CD1c-positive myeloid dendritic cell (primary cell): ENCODE measurements at regions not wholly inside any gene's neighbourhood (a gene's known extent, or its start where the extent isn't known, plus 50 kb on each side); places are given as distances from the start of the nearest gene placed in this dataset.

Experiments used
- DNase-seq: peaks from one replicate; pipeline ENCODE4 v3.0.0-alpha.2; 2016; ENCODE audit errors: extremely low spot score

DNA sequence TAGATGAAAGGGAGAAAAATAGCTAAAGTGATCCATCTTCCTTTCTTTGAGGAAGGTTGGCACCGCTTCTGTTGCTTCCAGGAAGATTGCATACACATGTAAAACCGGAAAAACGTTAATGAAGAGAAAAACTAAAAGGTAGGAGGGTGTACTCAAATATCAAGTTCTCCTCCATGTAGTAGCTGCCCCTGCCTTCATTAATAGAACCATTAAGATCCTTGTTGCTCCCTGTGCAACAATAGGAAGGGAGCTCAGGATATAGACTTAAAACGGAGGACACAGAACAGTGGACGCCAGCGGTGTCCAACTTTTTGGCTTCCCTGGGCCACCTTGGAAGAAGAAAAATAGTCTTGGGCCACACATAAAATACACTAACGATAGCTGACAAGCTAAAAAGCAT lies 118.9 kb downstream of the TMEM174 start:
- no peak for DNase-seq

DNA sequence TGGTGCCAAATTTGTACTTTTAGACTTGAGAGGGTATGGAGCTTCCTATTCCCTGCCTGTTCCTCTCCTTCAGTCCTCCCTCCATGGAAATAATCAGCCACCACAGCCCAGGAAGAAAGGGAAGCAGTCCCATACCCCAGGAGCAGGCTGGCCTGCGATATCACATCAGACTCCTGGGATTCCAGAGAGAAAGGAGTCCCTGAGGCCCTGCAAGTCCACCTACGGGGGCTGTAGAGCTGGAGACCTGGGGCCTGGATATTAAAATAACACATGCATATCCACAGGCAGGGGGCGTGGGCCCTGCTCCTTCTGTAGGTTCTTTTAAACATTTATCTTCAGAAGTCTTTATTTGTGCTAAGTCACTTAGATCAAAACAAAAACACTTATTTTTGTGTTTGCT lies 117.2 kb downstream of the TMEM174 start:
- no peak for DNase-seq

DNA sequence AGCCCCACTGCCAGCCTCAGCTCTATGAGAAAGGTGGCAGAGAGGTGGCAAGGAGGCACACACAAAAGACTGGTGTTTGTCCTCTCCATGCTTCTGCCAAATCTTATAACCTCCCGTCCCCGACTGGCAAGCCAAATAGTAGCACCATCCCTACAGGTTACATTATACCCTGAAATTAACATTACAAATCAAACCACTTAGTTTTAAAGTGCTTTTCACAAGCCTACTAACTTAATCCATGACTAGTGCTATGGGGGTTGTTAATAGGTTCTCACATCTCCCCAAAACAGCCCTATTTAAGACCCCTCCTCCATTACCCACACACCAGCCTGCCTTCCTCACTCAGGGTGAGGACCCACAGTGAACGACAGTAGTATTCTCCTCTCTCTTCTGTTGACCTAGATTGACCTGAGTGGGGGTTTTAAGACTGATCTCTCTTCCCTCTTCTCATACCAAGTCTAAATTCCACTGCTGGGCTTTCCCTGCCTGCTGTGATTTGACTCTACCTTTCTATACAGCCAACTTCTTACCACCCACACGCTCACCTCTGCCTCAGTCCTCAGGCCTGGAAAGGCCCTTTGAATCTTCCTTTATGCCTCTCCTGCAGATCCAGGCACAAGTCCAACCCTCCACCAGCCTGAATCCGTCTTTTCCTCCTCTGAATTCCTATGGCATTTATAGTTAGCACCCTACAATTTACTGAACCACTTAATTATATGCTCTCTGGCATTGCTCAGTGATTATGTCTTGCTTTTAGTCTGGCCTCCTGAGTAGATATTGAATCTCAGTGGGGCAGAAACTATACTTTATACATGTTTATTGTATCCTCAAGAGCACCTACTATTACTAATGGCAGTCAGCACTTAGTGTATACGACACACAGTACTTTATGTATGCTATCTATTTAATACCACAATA lies 116.1 kb downstream of the TMEM174 start:
- no peak for DNase-seq

DNA sequence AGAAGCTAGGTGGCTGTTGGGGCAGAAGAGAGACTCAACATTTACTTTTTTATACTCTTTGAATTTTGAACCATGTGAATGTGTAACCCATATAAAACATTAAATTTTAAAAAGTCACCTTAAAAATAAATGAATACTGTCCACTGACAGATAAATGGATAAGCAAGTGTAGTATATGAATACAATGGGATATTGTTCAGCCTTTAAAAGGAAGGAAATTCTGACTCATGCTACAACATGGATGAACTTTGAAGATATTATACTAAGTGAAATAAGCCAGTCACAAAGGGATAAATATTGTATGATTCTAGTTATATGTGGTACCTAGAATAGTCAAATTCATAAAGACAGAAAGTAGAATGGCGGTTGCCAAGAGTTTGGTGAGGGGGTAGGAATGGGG lies 113.9 kb downstream of the TMEM174 start:
- no peak for DNase-seq

DNA sequence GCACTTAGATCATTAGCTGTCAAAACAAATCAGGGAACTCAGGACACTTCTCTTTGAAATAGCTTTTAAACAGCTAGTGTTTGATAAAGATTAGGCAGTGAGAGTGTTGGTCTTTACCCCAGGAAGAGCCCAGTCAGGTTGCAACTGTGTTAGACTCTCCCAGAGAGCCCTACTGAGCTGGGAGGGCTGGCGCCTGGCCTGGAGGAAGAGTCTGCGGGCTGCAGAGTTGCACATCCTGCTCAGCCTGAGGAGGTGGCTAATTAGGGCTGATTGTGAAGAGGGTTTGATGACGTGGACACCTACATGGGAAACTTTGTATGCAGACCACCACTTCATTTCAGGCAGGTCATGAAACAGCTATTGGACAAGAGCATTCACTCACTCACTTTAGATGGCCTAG lies 112.0 kb downstream of the TMEM174 start:
- DNase-seq = no peak

DNA sequence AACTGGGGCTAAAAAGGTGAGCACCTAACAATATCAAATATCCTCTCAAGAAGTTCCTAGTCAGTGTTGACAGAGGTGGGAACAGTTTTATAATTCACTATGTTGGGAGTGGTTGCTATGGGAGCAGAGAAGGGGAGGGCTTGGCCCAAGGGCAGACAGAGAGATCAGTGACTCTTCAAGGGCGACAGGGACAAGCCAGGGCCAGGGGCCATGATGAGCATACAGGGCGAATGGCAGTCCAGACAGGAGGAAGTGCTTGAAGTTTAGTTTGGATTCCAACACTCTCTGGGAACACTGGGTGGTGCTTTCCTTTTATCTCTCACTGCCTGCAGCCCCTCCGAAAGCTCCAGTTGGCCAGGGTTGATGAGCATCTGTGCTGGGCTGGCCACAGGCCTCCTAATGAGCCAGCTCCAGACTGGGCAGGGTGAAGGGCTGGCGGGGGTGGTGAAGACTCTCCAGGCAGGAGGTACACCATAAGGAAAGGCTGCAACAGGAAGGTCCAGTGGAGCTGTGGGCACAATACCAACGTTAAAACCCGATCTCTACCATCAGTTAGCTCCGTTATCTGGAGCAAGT lies 111.3 kb downstream of the TMEM174 start:
- DNase-seq = no peak

DNA sequence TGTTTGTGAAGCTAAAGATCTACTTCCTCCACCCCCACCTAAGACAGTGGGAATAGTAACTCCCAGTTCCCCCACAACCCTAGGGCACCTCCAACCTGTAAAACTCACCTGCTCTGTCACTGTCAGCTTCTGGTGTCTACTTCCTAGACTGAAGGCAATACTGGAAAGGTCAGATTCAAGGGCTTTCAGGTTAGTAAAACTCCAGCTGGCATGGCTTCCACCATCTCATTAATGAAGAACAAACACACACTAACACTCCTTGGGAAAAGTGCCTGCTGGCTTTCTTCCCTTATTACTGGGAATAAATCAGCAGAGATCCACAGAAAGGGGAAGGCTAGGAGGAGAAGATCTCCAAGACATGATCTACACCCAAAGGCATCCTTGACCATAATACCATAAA lies 109.9 kb downstream of the TMEM174 start:
- no peak for DNase-seq

DNA sequence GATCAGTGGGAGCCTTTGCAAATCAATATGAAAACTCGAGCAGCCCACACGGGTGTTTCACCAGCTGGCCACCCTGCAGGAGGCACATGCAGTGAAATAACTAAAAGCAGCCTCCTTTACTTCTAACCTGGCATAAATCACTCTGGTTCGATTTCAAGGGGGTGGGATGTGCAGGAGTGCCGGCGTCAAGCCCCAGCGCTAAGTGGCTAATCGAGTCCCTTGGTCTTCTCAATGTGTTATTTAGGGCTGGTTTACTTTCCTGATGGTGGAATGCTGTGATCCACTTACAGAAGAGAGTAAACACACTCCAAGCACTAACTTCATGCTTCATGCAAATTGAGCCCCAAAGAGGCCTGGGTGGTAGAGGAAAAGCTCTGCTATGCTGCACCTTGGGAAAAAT lies 109.4 kb downstream of the TMEM174 start:
- no peak for DNase-seq

DNA sequence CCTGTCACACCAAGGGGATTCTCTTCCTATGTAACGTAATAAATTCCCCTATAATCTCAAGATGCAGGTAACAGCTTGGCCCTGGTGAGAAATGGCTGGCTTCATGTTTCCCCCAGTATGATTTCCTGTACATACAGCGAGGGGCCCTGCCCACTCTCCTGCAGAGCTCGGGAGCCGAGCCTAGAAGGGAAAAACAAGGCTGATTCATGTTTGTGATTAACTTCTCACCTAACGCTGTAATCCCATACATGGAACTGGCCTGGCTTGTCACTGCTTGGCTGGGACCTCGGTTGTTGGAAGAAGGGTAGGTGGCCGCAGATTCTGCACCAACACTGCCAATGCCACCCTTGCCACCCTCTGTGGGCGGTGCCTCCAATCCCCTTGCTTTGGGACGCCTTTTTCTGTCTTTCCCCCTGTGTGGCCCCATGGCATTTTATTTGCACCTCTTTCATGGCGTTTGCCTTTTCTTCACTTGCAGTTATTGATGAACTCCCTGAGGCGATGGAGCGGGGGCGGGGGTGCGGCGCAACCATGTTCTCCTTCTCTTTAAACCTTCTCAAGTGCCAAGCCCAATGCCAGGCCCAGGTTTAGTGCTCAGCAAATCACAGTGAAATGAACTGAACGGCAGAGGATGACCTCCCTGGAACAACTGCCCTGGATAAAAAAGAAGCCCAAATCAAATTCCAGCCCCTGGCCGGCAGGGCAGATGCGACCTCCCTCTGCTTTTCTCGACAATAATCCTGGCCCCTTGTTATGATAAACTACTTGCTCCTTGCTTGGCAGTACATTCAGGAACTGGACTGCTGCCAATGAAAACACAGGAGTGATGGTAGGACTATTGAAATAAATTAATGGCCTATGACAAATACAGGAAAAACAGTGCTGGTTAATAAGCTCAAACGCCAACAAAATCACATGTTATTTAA lies 108.1 kb downstream of the TMEM174 start:
- DNase-seq = no peak

DNA sequence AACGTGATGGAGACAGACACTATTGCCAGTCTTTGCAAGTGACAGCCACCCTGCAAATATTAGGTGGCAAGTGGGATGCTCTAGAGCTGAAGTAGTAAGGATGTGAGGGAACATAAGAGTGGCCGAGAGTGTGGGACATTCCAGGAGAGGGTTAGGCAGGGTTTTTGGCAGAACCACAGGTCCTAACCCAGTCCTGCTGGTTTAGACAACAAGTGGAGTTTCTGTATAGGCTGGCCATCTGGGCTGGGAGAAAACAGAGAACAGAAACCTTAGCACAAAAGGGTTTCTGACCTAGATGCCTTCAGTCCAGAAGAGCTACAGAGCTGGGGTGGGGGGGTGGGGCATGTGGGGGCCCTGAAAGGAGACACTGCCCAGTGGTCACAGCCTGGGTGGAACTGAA lies 107.4 kb downstream of the TMEM174 start:
- DNase-seq = no peak

DNA sequence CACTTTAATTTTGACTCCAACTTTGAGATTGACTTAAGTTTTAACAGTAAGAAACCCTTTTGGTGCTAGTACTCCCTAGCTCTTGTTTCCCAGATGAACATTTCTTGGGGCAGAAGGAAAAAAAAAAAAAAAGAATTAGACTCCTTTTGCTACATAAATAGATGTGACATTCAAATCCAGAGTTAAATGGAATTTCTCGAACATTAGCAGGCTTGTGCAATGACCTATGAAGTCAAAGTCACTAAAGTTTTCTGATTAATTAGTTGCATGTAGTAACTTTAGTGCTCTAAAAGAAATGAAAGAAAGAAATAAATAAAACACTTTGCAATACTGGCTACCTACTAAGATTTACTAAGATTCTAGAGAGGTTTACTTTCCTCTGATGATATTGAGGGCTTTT lies 106.8 kb downstream of the TMEM174 start:
- no peak for DNase-seq

DNA sequence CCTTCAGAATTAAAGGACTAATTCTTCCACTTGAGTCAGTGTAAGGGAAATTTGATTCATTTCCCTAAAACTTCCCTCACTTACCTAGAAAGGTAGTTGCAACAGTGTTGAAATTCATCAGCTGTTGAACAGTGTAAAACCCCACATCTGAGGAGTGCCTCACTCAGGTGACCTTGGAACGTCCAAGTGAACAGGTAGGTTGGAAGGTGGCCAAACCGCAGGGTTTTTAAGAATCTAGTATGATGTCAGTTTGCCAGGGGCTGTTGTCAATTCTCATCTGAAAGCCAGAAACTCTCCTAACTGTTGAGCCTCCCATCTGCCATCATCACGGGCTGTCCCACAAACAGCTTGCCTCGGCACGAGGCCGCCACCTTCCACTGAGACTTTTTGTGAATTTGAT lies 105.7 kb downstream of the TMEM174 start:
- DNase-seq = no peak

DNA sequence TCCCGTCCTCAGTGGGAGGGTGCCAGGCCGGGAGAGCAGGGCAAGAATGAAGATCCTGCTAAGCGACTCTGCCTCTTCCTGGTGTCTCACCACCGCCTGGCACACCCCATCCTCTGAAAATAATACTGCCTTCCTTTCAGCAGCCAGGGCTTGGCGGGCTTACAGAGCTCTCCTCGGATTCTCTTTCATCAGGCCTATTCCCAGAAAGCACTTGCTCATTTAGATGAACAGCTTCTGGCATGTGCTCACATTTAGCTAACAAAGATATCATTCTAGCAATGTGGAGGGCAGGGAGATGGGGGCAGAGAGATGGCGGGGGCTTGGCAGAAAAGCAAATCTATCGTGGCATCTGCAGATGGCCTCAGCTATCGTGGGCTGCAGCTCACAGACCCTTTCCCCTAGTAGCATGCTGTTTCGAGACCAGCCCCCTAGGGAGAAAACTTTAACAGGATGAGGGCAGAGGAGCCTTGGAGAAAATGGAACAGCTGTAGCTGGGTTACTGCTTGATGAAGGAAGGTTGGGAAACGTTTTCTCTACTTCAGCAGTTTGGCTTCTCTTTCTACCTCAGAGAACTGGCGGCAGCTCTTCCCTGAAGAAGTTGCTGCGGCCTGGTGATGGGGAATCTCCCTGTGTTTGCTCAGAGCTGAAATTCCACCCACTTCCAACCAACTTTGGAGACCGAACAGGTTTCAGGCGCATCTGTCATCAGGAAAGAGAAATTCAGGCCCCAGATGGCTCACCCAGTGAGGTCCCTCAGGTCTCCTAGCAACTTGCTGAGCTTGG lies 102.1 kb downstream of the TMEM174 start:
- no peak for DNase-seq

DNA sequence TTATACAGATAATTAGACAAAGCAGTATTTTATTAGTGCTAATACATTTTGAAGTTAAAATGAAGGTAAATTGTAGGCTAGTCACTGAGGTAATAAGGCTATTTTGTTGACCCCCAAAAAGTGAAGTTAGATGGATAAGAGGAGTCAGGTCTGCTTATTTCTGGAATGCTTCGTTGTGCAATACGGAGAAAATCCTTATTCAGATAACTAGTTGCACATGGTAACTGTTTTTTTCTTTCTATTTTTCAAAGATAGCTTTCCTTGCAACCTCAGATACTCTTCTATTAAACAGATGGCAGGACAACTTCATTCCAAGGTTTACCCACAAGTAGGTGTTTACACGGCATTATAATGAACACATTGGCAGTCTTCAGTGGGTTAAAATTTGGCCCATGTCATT lies 101.1 kb downstream of the TMEM174 start:
- no peak for DNase-seq

DNA sequence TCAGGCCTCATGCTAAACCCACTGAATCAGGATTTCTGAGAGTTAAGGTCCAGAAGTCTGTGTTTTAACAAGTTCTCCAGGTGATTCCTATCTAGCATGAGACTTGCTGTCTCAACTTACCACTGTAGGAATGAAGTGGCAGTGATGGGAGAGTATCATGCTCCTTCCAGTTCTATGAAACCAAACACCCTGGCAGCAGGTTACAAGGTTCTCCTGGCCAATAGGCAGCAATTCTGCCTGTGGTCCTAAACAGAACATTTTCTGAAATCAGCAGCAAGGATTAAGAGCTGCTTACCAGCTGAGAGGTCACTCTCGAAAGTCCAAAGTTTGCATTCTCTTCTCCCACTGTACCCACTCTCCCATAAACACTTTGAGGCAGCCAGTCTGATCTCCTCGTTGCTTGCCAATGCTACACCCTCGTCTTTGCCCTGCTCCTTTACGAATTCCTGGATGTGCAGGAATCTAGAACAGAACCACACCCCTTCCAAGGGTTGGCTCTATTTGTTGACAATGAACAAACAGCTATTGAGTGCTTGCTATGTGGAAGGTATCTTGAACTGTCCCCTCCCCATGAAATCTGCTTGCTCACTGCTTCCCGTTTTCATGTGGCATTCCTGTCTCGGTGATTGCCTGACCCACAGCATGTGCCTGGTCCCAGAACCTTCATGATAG lies 100.5 kb downstream of the TMEM174 start:
- no peak for DNase-seq

DNA sequence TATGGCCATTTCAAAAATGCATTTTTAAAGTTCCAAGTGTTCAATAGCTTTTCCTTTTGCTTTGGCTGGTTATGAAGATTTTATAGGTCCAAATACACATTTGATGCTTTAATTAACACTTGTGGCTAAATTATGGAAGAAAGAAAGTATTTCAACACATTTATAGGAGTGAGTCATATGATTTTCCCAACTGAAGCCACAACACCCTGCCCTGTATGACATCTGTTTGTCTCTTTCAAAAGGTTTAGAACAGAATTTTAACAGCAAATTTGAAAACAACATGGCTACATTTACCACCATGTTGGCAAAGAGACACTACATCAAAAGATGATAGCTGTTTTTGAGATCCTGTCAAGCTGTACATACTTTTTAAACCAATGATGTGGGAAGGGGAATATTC lies 99.4 kb downstream of the TMEM174 start:
- DNase-seq = no peak

DNA sequence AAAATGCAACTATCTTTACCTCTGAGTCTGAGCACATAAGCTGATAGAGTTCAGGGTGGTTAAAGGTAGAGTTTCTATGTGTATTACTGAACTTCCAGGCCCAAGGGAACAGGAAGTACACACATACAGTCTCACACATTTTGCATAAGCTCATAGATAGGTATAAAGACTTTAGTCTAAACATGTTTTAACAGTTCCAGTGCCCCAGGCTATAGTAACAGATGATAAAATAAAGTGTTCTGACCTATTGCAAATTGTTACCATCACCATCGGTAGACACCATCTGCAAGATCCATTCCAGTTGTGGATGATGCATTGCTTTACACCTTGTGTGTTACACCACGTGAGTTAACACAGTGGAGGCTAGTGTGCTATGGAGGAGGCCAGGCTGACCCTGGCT lies 95.8 kb downstream of the TMEM174 start:
- DNase-seq = no peak

DNA sequence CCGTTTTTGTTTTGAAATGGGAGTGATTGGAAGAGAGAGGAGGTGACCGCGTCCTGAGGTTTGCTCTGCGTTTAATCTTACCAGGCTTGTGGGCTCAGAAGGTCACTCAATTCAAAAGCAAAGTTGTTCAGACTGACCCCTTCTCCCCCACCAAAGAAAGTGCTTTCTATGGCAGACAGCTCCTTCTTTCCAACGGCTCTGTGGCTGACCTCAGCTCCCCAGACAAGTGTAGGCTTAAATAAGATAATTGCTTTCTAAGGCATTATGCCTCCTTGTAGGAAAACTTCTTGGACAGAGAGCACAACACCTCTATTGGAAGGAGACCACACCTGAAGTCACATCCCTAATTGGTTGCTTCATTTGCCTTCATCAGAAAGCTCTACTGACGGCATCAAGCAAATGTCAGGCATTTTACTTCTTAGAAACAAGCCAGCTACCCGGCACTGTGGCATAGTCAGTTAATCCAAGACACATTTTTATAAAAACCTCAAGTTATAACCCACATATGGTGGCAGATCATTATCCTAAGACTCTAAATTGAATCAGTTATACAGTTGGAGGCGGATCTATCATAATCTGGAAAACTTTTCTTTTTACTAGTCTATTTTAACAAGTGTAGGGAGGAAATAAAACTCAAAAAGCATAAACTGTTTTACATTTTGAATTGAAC lies 94.9 kb downstream of the TMEM174 start:
- DNase-seq = no peak

DNA sequence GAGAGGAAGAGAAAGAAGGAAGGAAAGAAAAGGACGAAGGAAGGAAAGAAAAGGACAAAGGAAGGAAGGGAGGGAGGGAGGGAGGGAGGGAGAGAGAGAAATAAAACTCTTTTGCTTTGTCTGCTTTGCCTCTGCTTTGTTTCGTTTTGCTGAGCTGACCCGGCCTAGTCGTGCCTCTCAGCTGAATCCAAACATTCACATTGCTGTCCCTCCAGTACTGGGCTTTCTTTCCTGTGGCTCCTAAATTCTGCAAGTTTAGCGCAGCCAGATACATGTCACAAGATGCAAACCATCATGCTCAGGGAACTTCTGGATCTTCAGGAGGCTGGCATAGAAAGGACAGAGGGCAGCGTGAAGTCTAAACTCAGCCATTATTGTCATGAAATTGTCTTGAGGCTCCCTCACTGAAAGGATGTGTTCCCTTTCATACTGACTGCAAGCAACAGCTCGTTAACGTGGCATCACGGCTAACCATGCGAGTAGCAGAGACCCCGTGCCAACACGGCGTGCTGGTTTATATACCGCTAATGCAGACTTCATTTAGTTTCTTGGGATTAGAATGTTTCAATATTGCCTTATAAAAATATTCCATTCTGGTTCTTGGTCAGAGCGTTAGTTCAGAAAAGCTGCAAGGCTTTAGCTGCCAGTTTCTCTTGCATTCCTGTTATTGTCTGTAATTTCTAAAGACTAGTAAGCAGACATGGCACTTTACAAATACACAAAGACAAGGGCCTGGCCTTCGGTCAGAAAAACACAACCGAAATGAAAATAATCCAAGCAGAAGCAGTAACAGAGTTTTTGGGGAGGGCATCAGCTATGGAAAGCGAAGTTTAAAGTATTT lies 94.2 kb downstream of the TMEM174 start:
- DNase-seq = no peak
